OCI-LY1 (cell line): ENCODE measurements at regions not wholly inside any gene's neighbourhood (a gene's known extent, or its start where the extent isn't known, plus 50 kb on each side); places are given as distances from the start of the nearest gene placed in this dataset.

ENCODE experiments used
- H2AFZ ChIP-seq: fragments of 200-600 bp; sonication (generic), shearing (Covaris generic); 2 replicates; pipeline ENCODE4 v1.6.0; 2014; ENCODE audit warnings: antibody characterized with exemption, mild to moderate bottlenecking, low read length
- H3F3A ChIP-seq: fragments of 200-600 bp; sonication (generic), shearing (Covaris generic); 2 replicates; pipeline ENCODE4 v1.6.0; 2014; ENCODE audit warnings: mild to moderate bottlenecking, antibody characterized with exemption, low read length, moderate library complexity; ENCODE audit not compliant: insufficient read depth
- H3K27ac ChIP-seq: fragments of 200-600 bp; sonication (generic); 2 replicates; pipeline ENCODE4 v1.5.1; 2014; ENCODE audit warnings: low read length, mixed run types, mild to moderate bottlenecking, low read depth; ENCODE audit not compliant: poor library complexity, severe bottlenecking
- H3K27me3 ChIP-seq: fragments of 200-600 bp; sonication (generic); 2 replicates; pipeline ENCODE4 v1.6.0; 2014; ENCODE audit warnings: antibody characterized with exemption, mild to moderate bottlenecking, low read length, moderate library complexity; ENCODE audit not compliant: insufficient read depth
- H3K36me3 ChIP-seq: fragments of 200-600 bp; sonication (generic); 2 replicates; pipeline ENCODE4 v1.6.1; 2014; ENCODE audit warnings: mild to moderate bottlenecking, antibody characterized with exemption, low read length, moderate library complexity, mixed read lengths; ENCODE audit not compliant: insufficient read depth
- H3K4me1 ChIP-seq: fragments of 200-600 bp; sonication (generic); 2 replicates; pipeline ENCODE4 v1.5.1; 2014; ENCODE audit warnings: mild to moderate bottlenecking, low read length, moderate library complexity; ENCODE audit not compliant: insufficient read depth, severe bottlenecking
- H3K4me2 ChIP-seq: fragments of 200-600 bp; sonication (generic), shearing (Covaris generic); 2 replicates; pipeline ENCODE4 v1.6.1; 2014; ENCODE audit warnings: low read length
- H3K4me3 ChIP-seq: fragments of 200-600 bp; sonication (generic); 2 replicates; pipeline ENCODE4 v1.5.1; 2014; ENCODE audit warnings: low read length, low read depth, mild to moderate bottlenecking, mixed read lengths; ENCODE audit not compliant: poor library complexity, severe bottlenecking
- H3K79me2 ChIP-seq: fragments of 200-600 bp; shearing (Covaris generic); 2 replicates; pipeline ENCODE4 v1.6.1; 2016; ENCODE audit warnings: mixed run types, low read length, mixed read lengths; ENCODE audit not compliant: insufficient read depth
- H3K9ac ChIP-seq: fragments of 200-600 bp; sonication (generic), shearing (Covaris generic); 2 replicates; pipeline ENCODE4 v1.6.1; 2014; ENCODE audit warnings: mild to moderate bottlenecking, low read length, mixed read lengths
- H3K9me2 ChIP-seq: fragments of 200-600 bp; sonication (generic), shearing (Covaris generic); 2 replicates; pipeline ENCODE4 v1.6.1; 2014; ENCODE audit warnings: low read depth, mild to moderate bottlenecking, low read length, mixed read lengths
- H3K9me3 ChIP-seq: fragments of 200-600 bp; shearing (Covaris generic); 2 replicates; pipeline ENCODE4 v1.6.1; 2014; ENCODE audit warnings: low read length, mixed read lengths
- H4K20me1 ChIP-seq: fragments of 200-600 bp; sonication (generic), shearing (Covaris generic); 2 replicates; pipeline ENCODE4 v1.6.0; 2016; ENCODE audit warnings: mild to moderate bottlenecking, low read length; ENCODE audit not compliant: insufficient read depth
- CTCF ChIP-seq: fragments of 200-600 bp; sonication (generic), shearing (Covaris generic); IDR thresholded peaks from 2 replicates; pipeline ENCODE4 v1.5.1; 2017; ENCODE audit warnings: mild to moderate bottlenecking, antibody characterized with exemption, low read length, moderate library complexity, mixed read lengths
- EZH2 ChIP-seq: fragments of 200-600 bp; sonication (generic), shearing (Covaris generic); IDR thresholded peaks from 2 replicates; pipeline ENCODE4 v1.8.0; 2017; ENCODE audit warnings: borderline replicate concordance, mixed run types, mild to moderate bottlenecking, antibody characterized with exemption, low read length, moderate library complexity, mixed read lengths

- no peaks in the 10 kb centered on the region for H3K79me2 ChIP-seq
- H3K9me3 ChIP-seq = no peaks in the 10 kb centered on the region
- H3K9me2 ChIP-seq = no peaks in the 10 kb centered on the region
- no peaks in the 10 kb centered on the region for H4K20me1 ChIP-seq
- TF ChIP-seq EZH2 (no peak), CTCF (no peak)
- no peaks in the 10 kb centered on the region for H3F3A ChIP-seq
- no peak overlapping the region for H3K9ac ChIP-seq
- no peak overlapping the region for H3K4me2 ChIP-seq
- H3K36me3 ChIP-seq = no peaks in the 10 kb centered on the region
- H3K4me3 ChIP-seq = no peak overlapping the region
- no peaks in the 10 kb centered on the region for H3K4me1 ChIP-seq
- no peaks in the 10 kb centered on the region for H3K27me3 ChIP-seq
- no peak overlapping the region for H3K27ac ChIP-seq
- no peak overlapping the region for H2AFZ ChIP-seq
These were observed 194.3 kb downstream of the NR2F2 start for GRCh38 chr15:96524676-96525417.

- Histone ChIP-seq H3K36me3 (no peaks in the 10 kb centered on the region), H3K4me2 (no peak overlapping the region), H3K4me3 (no peak overlapping the region), H3K27ac (no peak overlapping the region), H2AFZ (no peak overlapping the region), H3F3A (no peaks in the 10 kb centered on the region), H3K9ac (no peak overlapping the region), H3K4me1 (no peaks in the 10 kb centered on the region), H3K27me3 (no peaks in the 10 kb centered on the region), H3K9me3 (no peaks in the 10 kb centered on the region), H3K79me2 (no peaks in the 10 kb centered on the region), H4K20me1 (no peaks in the 10 kb centered on the region), H3K9me2 (no peaks in the 10 kb centered on the region)
- TF ChIP-seq CTCF = no peak
- no peak for TF ChIP-seq EZH2
These were observed 204.6 kb downstream of the NR2F2 start for GRCh38 chr15:96535148-96535547.

GRCh38 chr15:96538491-96538890 lies 208.0 kb downstream of the NR2F2 start:
- Histone ChIP-seq H3K9me3 (no peaks in the 10 kb centered on the region), H3K36me3 (no peaks in the 10 kb centered on the region), H3K27me3 (no peaks in the 10 kb centered on the region), H3K4me2 (no peak overlapping the region), H3K4me1 (no peaks in the 10 kb centered on the region), H3K27ac (no peak overlapping the region), H3F3A (no peaks in the 10 kb centered on the region), H4K20me1 (no peaks in the 10 kb centered on the region), H3K79me2 (no peaks in the 10 kb centered on the region), H3K9me2 (no peaks in the 10 kb centered on the region), H3K9ac (no peak overlapping the region), H2AFZ (no peak overlapping the region), H3K4me3 (no peak overlapping the region)
- no peak for TF ChIP-seq EZH2

- no peak for TF ChIP-seq EZH2
- TF ChIP-seq CTCF = no peak
- no peak overlapping the region for H3K27ac ChIP-seq
- H3K27me3 ChIP-seq = no peaks in the 10 kb centered on the region
- no peak overlapping the region for H3K4me2 ChIP-seq
- no peaks in the 10 kb centered on the region for H3F3A ChIP-seq
- no peaks in the 10 kb centered on the region for H3K79me2 ChIP-seq
- no peaks in the 10 kb centered on the region for H3K4me1 ChIP-seq
- H3K4me3 ChIP-seq = no peak overlapping the region
- H3K36me3 ChIP-seq = no peaks in the 10 kb centered on the region
- H3K9me3 ChIP-seq = no peaks in the 10 kb centered on the region
- H2AFZ ChIP-seq = no peak overlapping the region
- H3K9ac ChIP-seq = no peak overlapping the region
- no peaks in the 10 kb centered on the region for H4K20me1 ChIP-seq
- no peaks in the 10 kb centered on the region for H3K9me2 ChIP-seq
These were observed 209.8 kb downstream of the NR2F2 start for GRCh38 chr15:96540283-96540682.
